Stimulated activated naive CD8-positive, alpha-beta T cell treated with anti-CD3 and anti-CD28 coated beads, Interleukin-15, amount 100 ng/mL, for 72 hours (primary cell): ENCODE measurements at regions not wholly inside any gene's neighbourhood (a gene's known extent, or its start where the extent isn't known, plus 50 kb on each side); places are given as distances from the start of the nearest gene placed in this dataset.
A peak's percentile ranks its signal among the peaks of the same experiment; 100 is the strongest.
"Not testable (repeated sequence)": the region's sequence is repeated elsewhere in the genome, so short reads cannot be mapped to it uniquely, and the experiment has no call there.

Experiments
- ATAC-seq: fragments of 150-1000 bp; cut with Tn5 transposase; 2 replicates; pipeline ENCODE4 v1.10.0; 2021; ENCODE audit warnings: mild to moderate bottlenecking, moderate library complexity
- DNase-seq, 2 donors: peaks; one replicate each; pipeline ENCODE4 v3.0.0; 2021 to 2022
- H3K27ac Mint-ChIP-seq, 2 donors: one replicate each; pipeline ENCODE4 v1.8.0; 2022; ENCODE audit warnings: mild to moderate bottlenecking in 2 of 2, mixed read lengths in 2 of 2, moderate library complexity in 2 of 2
- H3K27me3 Mint-ChIP-seq: one replicate; pipeline ENCODE4 v1.8.0; 2022; ENCODE audit warnings: mixed read lengths
- H3K4me1 Mint-ChIP-seq: one replicate; pipeline ENCODE4 v1.8.0; 2022; ENCODE audit warnings: mild to moderate bottlenecking, mixed read lengths
- H3K4me3 Mint-ChIP-seq, 2 donors: one replicate each; pipeline ENCODE4 v1.8.0; 2022; ENCODE audit warnings: mild to moderate bottlenecking in 2 of 2, mixed read lengths in 2 of 2, moderate library complexity in 1 of 2
- H3K9me3 Mint-ChIP-seq, 2 donors: one replicate each; pipeline ENCODE4 v1.8.0; 2022; ENCODE audit warnings: mixed read lengths in 2 of 2

GRCh38 chr22:44570476-44571445, 72.7 kb upstream of the RTL6 start:
- DNase-seq = no peak
- H3K27ac Mint-ChIP-seq = peak overlapping the region in 1 of 2 donors; percentile 39
- peaks cover 20% of the 10 kb centered on the region for H3K27me3 Mint-ChIP-seq
- ATAC-seq = no peak
- H3K9me3 Mint-ChIP-seq = no peaks in the 10 kb centered on the region
- H3K4me3 Mint-ChIP-seq = no peak overlapping the region
- H3K4me1 Mint-ChIP-seq = peaks cover 13% of the 10 kb centered on the region

GRCh38 chr22:44569561-44569991, 71.5 kb upstream of the RTL6 start:
- no peak for ATAC-seq
- H3K27me3 Mint-ChIP-seq = peaks cover 9% of the 10 kb centered on the region
- no peak overlapping the region for H3K4me3 Mint-ChIP-seq
- DNase-seq = no peak
- peaks cover 7% of the 10 kb centered on the region for H3K4me1 Mint-ChIP-seq
- H3K27ac Mint-ChIP-seq = no peak overlapping the region
- no peaks in the 10 kb centered on the region for H3K9me3 Mint-ChIP-seq

GRCh38 chr22:44567846-44568493, 69.9 kb upstream of the RTL6 start:
- no peaks in the 10 kb centered on the region for H3K9me3 Mint-ChIP-seq

GRCh38 chr22:44567378-44567841, 69.4 kb upstream of the RTL6 start:
- H3K27ac Mint-ChIP-seq, H3K4me3 Mint-ChIP-seq, ATAC-seq, H3K9me3 Mint-ChIP-seq, H3K4me1 Mint-ChIP-seq, DNase-seq, H3K27me3 Mint-ChIP-seq: not testable (repeated sequence)

More at GRCh38 chr22:44567846-44568493, 69.9 kb upstream of the RTL6 start:
- Mint-ChIP-seq H3K27ac (peak overlapping the region in 1 of 2 donors; percentile 49), H3K4me1 (peaks cover 7% of the 10 kb centered on the region), H3K27me3 (peaks cover 9% of the 10 kb centered on the region), H3K4me3 (no peak overlapping the region)
- ATAC-seq (no peak), DNase-seq (peak; percentile 43 to 50)

GRCh38 chr22:44566911-44567310, 68.9 kb upstream of the RTL6 start:
- Mint-ChIP-seq H3K27ac (no peak overlapping the region), H3K4me3 (no peak overlapping the region), H3K27me3 (peaks cover 9% of the 10 kb centered on the region), H3K9me3 (peaks cover 0 to 3% of the 10 kb centered on the region in 2 donors), H3K4me1 (peaks cover 7% of the 10 kb centered on the region)
- no peak for DNase-seq
- no peak for ATAC-seq

- not testable (repeated sequence) for H3K9me3 Mint-ChIP-seq, H3K4me3 Mint-ChIP-seq, H3K27me3 Mint-ChIP-seq, H3K4me1 Mint-ChIP-seq, H3K27ac Mint-ChIP-seq, ATAC-seq, DNase-seq
These were observed 64.6 kb upstream of the RTL6 start for GRCh38 chr22:44562651-44563050.

- ATAC-seq (no peak), DNase-seq (no peak)
- H3K27ac Mint-ChIP-seq = no peak overlapping the region
- H3K27me3 Mint-ChIP-seq = peaks cover 5% of the 10 kb centered on the region
- peaks cover 0 to 4% of the 10 kb centered on the region in 2 donors for H3K9me3 Mint-ChIP-seq
- H3K4me3 Mint-ChIP-seq = no peak overlapping the region
- H3K4me1 Mint-ChIP-seq = no peaks in the 10 kb centered on the region
These were observed 63.3 kb upstream of the RTL6 start for GRCh38 chr22:44561139-44561840.

GRCh38 chr22:44558671-44559070, 60.6 kb upstream of the RTL6 start:
- not testable (repeated sequence) for H3K4me3 Mint-ChIP-seq, DNase-seq, H3K27ac Mint-ChIP-seq, ATAC-seq, H3K9me3 Mint-ChIP-seq, H3K4me1 Mint-ChIP-seq
- peaks cover 30% of the 10 kb centered on the region for H3K27me3 Mint-ChIP-seq

GRCh38 chr22:44557872-44558271, 59.8 kb upstream of the RTL6 start:
- ATAC-seq, DNase-seq, H3K4me3 Mint-ChIP-seq, H3K9me3 Mint-ChIP-seq, H3K4me1 Mint-ChIP-seq, H3K27ac Mint-ChIP-seq: not testable (repeated sequence)
- peaks cover 33% of the 10 kb centered on the region for H3K27me3 Mint-ChIP-seq

GRCh38 chr22:44557064-44557748, 59.2 kb upstream of the RTL6 start:
- Mint-ChIP-seq H3K9me3 (peaks cover 0 to 4% of the 10 kb centered on the region in 2 donors), H3K27me3 (peaks cover 33% of the 10 kb centered on the region), H3K4me1 (no peaks in the 10 kb centered on the region), H3K27ac (no peak overlapping the region), H3K4me3 (no peak overlapping the region)
- DNase-seq (no peak), ATAC-seq (no peak)

- H3K4me3 Mint-ChIP-seq = no peak overlapping the region
- no peak for DNase-seq
- H3K27ac Mint-ChIP-seq = peak overlapping the region in 1 of 2 donors; percentile 49
- H3K9me3 Mint-ChIP-seq = no peaks in the 10 kb centered on the region
- H3K27me3 Mint-ChIP-seq = peaks cover 33% of the 10 kb centered on the region
- H3K4me1 Mint-ChIP-seq = peaks cover 16% of the 10 kb centered on the region
- no peak for ATAC-seq
These were observed 57.6 kb upstream of the RTL6 start for GRCh38 chr22:44555597-44555996.

- ATAC-seq = no peak
- DNase-seq = no peak
- Mint-ChIP-seq H3K27me3 (peaks cover 33% of the 10 kb centered on the region), H3K9me3 (no peaks in the 10 kb centered on the region), H3K4me1 (peaks cover 19% of the 10 kb centered on the region), H3K27ac (no peak overlapping the region), H3K4me3 (no peak overlapping the region)
These were observed 57.0 kb upstream of the RTL6 start for GRCh38 chr22:44555046-44555445.

- H3K27ac Mint-ChIP-seq = no peak overlapping the region
- ATAC-seq (no peak), DNase-seq (no peak)
- H3K27me3 Mint-ChIP-seq = peaks cover 33% of the 10 kb centered on the region
- H3K4me1 Mint-ChIP-seq = peaks cover 19% of the 10 kb centered on the region
- H3K9me3 Mint-ChIP-seq = no peaks in the 10 kb centered on the region
- H3K4me3 Mint-ChIP-seq = no peak overlapping the region
These were observed 56.4 kb upstream of the RTL6 start for GRCh38 chr22:44554411-44554810.

- ATAC-seq (peak; percentile 99), DNase-seq (peak; percentile 32 to 65)
- Mint-ChIP-seq H3K4me1 (peaks cover 19% of the 10 kb centered on the region), H3K27ac (peak overlapping the region; percentile 29 to 55), H3K27me3 (peaks cover 36% of the 10 kb centered on the region), H3K4me3 (peak overlapping the region; percentile 7 to 37), H3K9me3 (no peaks in the 10 kb centered on the region)
These were observed 52.9 kb upstream of the RTL6 start for GRCh38 chr22:44550711-44551491.
